Ovary (tissue), 3 donors: ENCODE measurements at regions not wholly inside any gene's neighbourhood (a gene's known extent, or its start where the extent isn't known, plus 50 kb on each side); places are given as distances from the start of the nearest gene placed in this dataset.

Experiments used
- CTCF ChIP-seq, 3 donors: fragments of 450-650 bp in 2 of 3; fragments of 200-600 bp in 1 of 3; IDR thresholded peaks; one replicate each; pipeline versions ENCODE4 v1.5.1 to v1.8.0; 2016 to 2022; ENCODE audit warnings: antibody characterized with exemption in 3 of 3, mild to moderate bottlenecking in 1 of 3
- POLR2A ChIP-seq: fragments of 450-650 bp; IDR thresholded peaks from one replicate; pipeline ENCODE4 v1.6.1; 2017; ENCODE audit warnings: antibody characterized with exemption, mild to moderate bottlenecking, moderate library complexity
- donor health status: DM: no; HTN: no; CAD: no.

- no peak for TF ChIP-seq CTCF (IDR thresholded peaks at IDR 0.05)
- TF ChIP-seq POLR2A = no peak
Measured at GRCh38 chr17:73759324-73759723, 115.1 kb upstream of the SDK2 start.
